B cell (primary cell): ENCODE measurements at regions not wholly inside any gene's neighbourhood (a gene's known extent, or its start where the extent isn't known, plus 50 kb on each side); places are given as distances from the start of the nearest gene placed in this dataset.

Experiments
- ATAC-seq: fragments of 200-7000 bp; cut with Tn5 transposase; one replicate; pipeline ENCODE4 v1.10.0; 2021; ENCODE audit warnings: low read depth, mild to moderate bottlenecking, moderate number of reproducible peaks, moderate library complexity
- CTCF ChIA-PET: fragments of 350-600 bp; sonication (Branson Sonifier 250); formaldehyde crosslinking; loops from one replicate; lab custom pipeline; 2021; ENCODE audit warnings: antibody characterized with exemption, inconsistent platforms; lab: Charles Lee
- POLR2A ChIA-PET: fragments of 350-600 bp; sonication (Branson Sonifier 250); formaldehyde crosslinking; loops from one replicate; lab custom pipeline; 2021; ENCODE audit warnings: antibody characterized with exemption; lab: Charles Lee
- DNase-seq: peaks from one replicate; pipeline ENCODE4 v3.0.0; 2013
- H2AFZ ChIP-seq: 2 replicates; pipeline ENCODE4 v1.6.1; 2012; ENCODE audit warnings: mild to moderate bottlenecking, low read depth, low read length; ENCODE audit not compliant: insufficient read depth, poor library complexity, severe bottlenecking
- H3K27ac ChIP-seq, 2 donors: 1 replicate in 1 of 2; 2 replicates in 1 of 2; pipeline ENCODE4 v1.5.1; 2012 to 2013; ENCODE audit warnings: low read length in 2 of 2, mild to moderate bottlenecking in 2 of 2, moderate library complexity in 1 of 2
- H3K27me3 ChIP-seq, 4 experiments: fragments of 200-600 bp in 1 of 4; sonication (generic) in 1 of 4; replicated peaks in 1 of 4; 1 replicate in 2 of 4; 2 replicates in 2 of 4; pipeline versions ENCODE4 v1.6.1 to v1.7.0; 2013 to 2016; ENCODE audit warnings: low read length in 3 of 4, mild to moderate bottlenecking in 2 of 4, mixed read lengths in 1 of 4, moderate library complexity in 1 of 4; ENCODE audit not compliant: insufficient read depth in 4 of 4, control insufficient read depth in 3 of 4; ENCODE audit errors: control extremely low read depth in 1 of 4
- H3K36me3 ChIP-seq, 2 experiments: replicated peaks in 1 of 2; 1 replicate in 1 of 2; 2 replicates in 1 of 2; pipeline versions ENCODE4 v1.6.1 to v1.7.1; 2013; ENCODE audit warnings: low read length in 1 of 2; ENCODE audit not compliant: insufficient read depth in 2 of 2, control insufficient read depth in 1 of 2; ENCODE audit errors: control extremely low read depth in 1 of 2, extremely low read depth in 1 of 2
- H3K4me1 ChIP-seq, 2 donors: fragments of 200-600 bp in 1 of 2; sonication (generic) in 1 of 2; 1 replicate in 1 of 2; 2 replicates in 1 of 2; pipeline versions ENCODE4 v1.5.1 to v1.6.1; 2013 to 2017; ENCODE audit warnings: low read length in 2 of 2; ENCODE audit not compliant: control insufficient read depth in 2 of 2, insufficient read depth in 2 of 2
- H3K4me2 ChIP-seq: replicated peaks from 2 replicates; pipeline ENCODE3; 2012; ENCODE audit warnings: mild to moderate bottlenecking, low read depth, low read length; ENCODE audit not compliant: poor library complexity, severe bottlenecking
- H3K4me3 ChIP-seq, 5 experiments: fragments of 200-600 bp in 1 of 5; sonication (generic) in 1 of 5; 1 replicate in 3 of 5; 2 replicates in 2 of 5; pipeline versions ENCODE4 v1.5.1 to v1.7.0; 2011 to 2016; ENCODE audit warnings: low read length in 4 of 5, mild to moderate bottlenecking in 4 of 5, low read depth in 2 of 5, control low read depth in 1 of 5, moderate library complexity in 1 of 5; ENCODE audit not compliant: insufficient read depth in 1 of 5; ENCODE audit errors: control extremely low read depth in 1 of 5, extremely low read depth in 1 of 5
- H3K79me2 ChIP-seq: fragments of 200-600 bp; sonication (generic); one replicate; pipeline ENCODE4 v1.6.0; 2016; ENCODE audit warnings: low read length; ENCODE audit not compliant: control insufficient read depth, insufficient read depth
- H3K9ac ChIP-seq: fragments of 200-600 bp; sonication (generic); 2 replicates; pipeline ENCODE4 v1.6.1; 2017; ENCODE audit warnings: mild to moderate bottlenecking, low read length, moderate library complexity
- H3K9me3 ChIP-seq, 3 donors: one replicate each; pipeline versions ENCODE4 v1.6.1 to v1.7.1; 2013; ENCODE audit warnings: low read length in 2 of 3; ENCODE audit not compliant: control insufficient read depth in 2 of 3, insufficient read depth in 1 of 3; ENCODE audit errors: control extremely low read depth in 1 of 3
- H4K20me1 ChIP-seq: 2 replicates; pipeline ENCODE4 v1.6.0; 2012; ENCODE audit warnings: mild to moderate bottlenecking, low read length; ENCODE audit not compliant: insufficient read depth, control insufficient read depth, poor library complexity, severe bottlenecking
- H3K27ac Mint-ChIP-seq: one replicate; pipeline ENCODE4 v1.8.0; 2021; ENCODE audit warnings: mixed read lengths
- H3K27me3 Mint-ChIP-seq: one replicate; pipeline ENCODE4 v1.8.0; 2021; ENCODE audit warnings: mixed read lengths
- H3K4me1 Mint-ChIP-seq: one replicate; pipeline ENCODE4 v1.8.0; 2021; ENCODE audit warnings: mixed read lengths
- H3K4me3 Mint-ChIP-seq: one replicate; pipeline ENCODE4 v1.8.0; 2021; ENCODE audit warnings: mixed read lengths
- H3K9me3 Mint-ChIP-seq: one replicate; pipeline ENCODE4 v1.8.0; 2022; ENCODE audit warnings: mixed read lengths; ENCODE audit not compliant: insufficient read depth
- EZH2 ChIP-seq: IDR thresholded peaks from 2 replicates; pipeline ENCODE4 v1.6.1; 2012; ENCODE audit warnings: borderline replicate concordance, low read depth, mild to moderate bottlenecking, moderate library complexity, low read length; ENCODE audit not compliant: insufficient read depth, poor library complexity, severe bottlenecking
- WGBS: methylation state at CpG from one replicate; pipeline ENCODE4 v1.1.5; 2013; ENCODE audit warnings: missing lambda C conversion rate; ENCODE audit not compliant: insufficient coverage; 5-methylcytosine and 5-hydroxymethylcytosine counted together
- intact Hi-C: fragments of 100-400 bp; cut with micrococcal nuclease; formaldehyde crosslinking; loops from one replicate; pipeline ENCODE4 v1.10.0; 2022
- TF ChIP-seq, protein P1 (sequence below): fragments of 200-600 bp; IDR thresholded peaks from one replicate; pipeline ENCODE4 v1.8.0; 2022; ENCODE audit warnings: antibody characterized with exemption, mild to moderate bottlenecking

GRCh38 chr3:124273651-124274050 is 281.7 kb upstream of the ROPN1 start:
- intact Hi-C loops, result no loop called here
- H3K4me3 ChIP-seq, result no peak overlapping the region
- H3K4me1 ChIP-seq, result no peaks in the 10 kb centered on the region
- no peaks in the 10 kb centered on the region for H3K27me3 ChIP-seq
- H2AFZ ChIP-seq, result no peak overlapping the region
- CTCF ChIA-PET, result interaction anchor here (1.3 kb wide), 1 partner anchor 26 kb away, joined by 3 read pairs; no protein-coding TSS in a partner anchor
- H3K27ac Mint-ChIP-seq, result no peak overlapping the region
- whole genome bisulfite sequencing, result 86% methylated on average over 3 of the region's 3 CpGs
- peaks cover 5% of the 10 kb centered on the region for H3K27me3 Mint-ChIP-seq
- no peaks in the 10 kb centered on the region for H3K36me3 ChIP-seq
- H3K27ac ChIP-seq, result no peak overlapping the region
- DNase-seq, result no peak
- POLR2A ChIA-PET, result no interaction called here
- no peak overlapping the region for H3K4me2 ChIP-seq
- ATAC-seq, result no peak
- H3K9me3 ChIP-seq, result no peaks in the 10 kb centered on the region
- no peaks in the 10 kb centered on the region for H3K9me3 Mint-ChIP-seq
- H3K4me3 Mint-ChIP-seq, result no peak overlapping the region
- H4K20me1 ChIP-seq, result no peaks in the 10 kb centered on the region
- no peaks in the 10 kb centered on the region for H3K79me2 ChIP-seq
- TF ChIP-seq EZH2, result no peak
- TF ChIP-seq, protein P1, sequence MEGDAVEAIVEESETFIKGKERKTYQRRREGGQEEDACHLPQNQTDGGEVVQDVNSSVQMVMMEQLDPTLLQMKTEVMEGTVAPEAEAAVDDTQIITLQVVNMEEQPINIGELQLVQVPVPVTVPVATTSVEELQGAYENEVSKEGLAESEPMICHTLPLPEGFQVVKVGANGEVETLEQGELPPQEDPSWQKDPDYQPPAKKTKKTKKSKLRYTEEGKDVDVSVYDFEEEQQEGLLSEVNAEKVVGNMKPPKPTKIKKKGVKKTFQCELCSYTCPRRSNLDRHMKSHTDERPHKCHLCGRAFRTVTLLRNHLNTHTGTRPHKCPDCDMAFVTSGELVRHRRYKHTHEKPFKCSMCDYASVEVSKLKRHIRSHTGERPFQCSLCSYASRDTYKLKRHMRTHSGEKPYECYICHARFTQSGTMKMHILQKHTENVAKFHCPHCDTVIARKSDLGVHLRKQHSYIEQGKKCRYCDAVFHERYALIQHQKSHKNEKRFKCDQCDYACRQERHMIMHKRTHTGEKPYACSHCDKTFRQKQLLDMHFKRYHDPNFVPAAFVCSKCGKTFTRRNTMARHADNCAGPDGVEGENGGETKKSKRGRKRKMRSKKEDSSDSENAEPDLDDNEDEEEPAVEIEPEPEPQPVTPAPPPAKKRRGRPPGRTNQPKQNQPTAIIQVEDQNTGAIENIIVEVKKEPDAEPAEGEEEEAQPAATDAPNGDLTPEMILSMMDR, result no peak
- H3K9ac ChIP-seq, result no peak overlapping the region
- no peaks in the 10 kb centered on the region for H3K4me1 Mint-ChIP-seq

DNA sequence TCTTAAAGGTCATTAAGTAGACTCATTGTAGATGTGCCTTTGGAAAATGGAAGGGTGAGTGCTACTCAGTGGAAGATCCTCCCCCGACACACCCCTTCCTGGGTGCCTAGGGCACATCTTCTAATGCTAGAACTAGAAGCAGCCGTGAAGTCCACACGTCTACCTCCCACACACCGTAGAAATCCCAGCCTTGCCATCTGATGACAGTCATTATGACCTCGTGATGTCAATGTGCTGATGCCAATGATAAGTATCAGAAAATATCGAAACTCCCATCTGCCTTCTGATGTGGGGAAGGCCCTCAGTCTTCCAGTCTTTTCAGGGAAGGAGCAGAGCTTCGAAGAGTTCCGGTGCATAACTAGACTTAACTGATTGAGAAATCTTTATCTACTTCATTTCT is 282.1 kb upstream of the ROPN1 start:
- Histone ChIP-seq H3K4me1 (no peaks in the 10 kb centered on the region), H4K20me1 (no peaks in the 10 kb centered on the region), H3K9me3 (no peaks in the 10 kb centered on the region), H2AFZ (no peak overlapping the region), H3K27ac (no peak overlapping the region), H3K36me3 (no peaks in the 10 kb centered on the region), H3K9ac (no peak overlapping the region), H3K4me3 (no peak overlapping the region), H3K79me2 (no peaks in the 10 kb centered on the region), H3K27me3 (no peaks in the 10 kb centered on the region), H3K4me2 (no peak overlapping the region)
- Mint-ChIP-seq H3K27me3 (peaks cover 5% of the 10 kb centered on the region), H3K9me3 (no peaks in the 10 kb centered on the region), H3K27ac (no peak overlapping the region), H3K4me1 (no peaks in the 10 kb centered on the region), H3K4me3 (no peak overlapping the region)
- TF ChIP-seq, protein P1, result no peak
- TF ChIP-seq EZH2, result no peak
- DNase-seq, result no peak
- ATAC-seq, result no peak
- ChIA-PET CTCF (no interaction called here), POLR2A (no interaction called here)
- no CpG with 5 or more reads among the region's 8 CpGs for WGBS
- intact Hi-C loops, result no loop called here
